DMS53 treated with DMSO at 0.1 percent for 48 hours (cell line): ENCODE measurements at regions not wholly inside any gene's neighbourhood (a gene's known extent, or its start where the extent isn't known, plus 50 kb on each side); places are given as distances from the start of the nearest gene placed in this dataset.

ENCODE experiments used
- DNase-seq: peaks from one replicate; lab custom pipeline; 2025; ENCODE audit not compliant: unreplicated experiment; lab: John Stamatoyannopoulos, UW

DNA sequence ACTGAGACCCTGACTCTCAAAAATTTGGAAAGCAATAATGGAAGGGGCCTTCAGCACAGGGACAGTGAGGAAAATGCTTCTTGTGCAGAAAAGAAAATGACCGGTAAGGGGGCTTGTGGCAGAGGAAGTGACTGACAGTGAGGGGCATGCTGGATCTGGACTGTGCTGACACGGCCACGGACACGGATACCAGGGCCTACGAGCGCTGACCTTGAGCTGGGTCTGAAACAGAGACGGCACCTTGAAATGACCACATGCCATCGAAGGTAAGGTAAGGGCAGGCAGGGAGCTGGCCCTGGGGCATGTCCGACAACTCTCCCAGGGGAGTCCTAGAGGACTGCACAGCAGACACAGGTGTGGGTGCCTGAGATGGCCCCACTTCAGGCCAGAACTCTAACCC lies 182.1 kb downstream of the RHOU start:
- DNase-seq, result no peak

DNA sequence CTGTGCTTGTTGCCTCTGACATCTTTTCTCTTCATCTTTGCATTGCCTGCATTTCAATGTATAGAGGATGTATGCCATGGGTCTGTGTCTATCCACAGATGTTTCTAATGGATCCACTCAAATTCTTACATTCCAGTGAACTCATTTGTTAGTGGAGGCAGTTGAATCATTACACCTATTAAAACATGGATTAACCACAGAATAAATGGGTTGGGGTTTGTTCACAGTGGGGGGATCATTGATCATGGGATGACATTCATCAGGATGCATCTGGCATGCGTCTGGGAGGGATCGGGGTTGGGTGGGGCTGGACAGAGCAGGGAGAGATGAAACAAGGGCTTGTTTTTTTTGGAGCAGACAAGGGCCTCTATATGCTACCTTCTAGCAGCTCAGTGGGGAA lies 182.5 kb downstream of the RHOU start:
- DNase-seq, result no peak

DNA sequence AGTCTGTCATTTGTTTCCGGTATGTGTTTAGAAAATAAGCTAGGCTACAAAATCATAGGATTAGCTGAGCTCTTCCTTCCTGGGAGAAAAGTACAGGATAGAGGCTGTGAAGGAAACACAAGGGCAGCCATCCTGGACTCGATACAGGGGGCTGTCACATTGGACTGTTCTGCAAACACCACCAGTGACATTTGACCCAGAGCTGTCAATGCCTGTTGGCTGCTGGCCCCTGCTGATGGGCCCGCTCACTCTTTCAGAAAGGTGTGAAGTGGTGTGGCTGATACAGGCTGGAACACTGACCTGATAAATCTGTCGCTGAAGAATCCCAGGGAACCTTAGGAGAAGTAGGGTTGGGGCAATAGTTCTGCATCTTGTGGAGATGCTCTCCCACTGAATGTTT lies 183.1 kb downstream of the RHOU start:
- no peak for DNase-seq

DNA sequence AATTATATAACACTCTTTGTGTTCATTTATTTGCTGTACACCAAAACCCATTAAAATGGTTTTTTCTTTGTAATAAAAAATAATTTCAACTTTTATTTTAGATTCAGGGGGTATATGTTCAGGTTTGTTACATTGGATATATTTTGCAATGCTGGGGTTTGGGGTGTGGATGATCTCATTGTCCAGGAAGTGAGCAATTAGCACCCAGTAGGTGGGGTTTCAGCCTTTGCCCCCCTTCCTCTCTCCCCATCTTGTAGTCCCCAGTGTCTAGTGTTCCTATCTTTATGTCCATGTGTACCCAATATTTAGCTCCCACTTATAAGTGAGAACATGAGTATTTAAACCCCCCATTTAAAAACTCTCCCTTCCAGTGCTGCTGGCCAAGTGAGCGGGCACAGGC lies 184.6 kb downstream of the RHOU start:
- no peak for DNase-seq

DNA sequence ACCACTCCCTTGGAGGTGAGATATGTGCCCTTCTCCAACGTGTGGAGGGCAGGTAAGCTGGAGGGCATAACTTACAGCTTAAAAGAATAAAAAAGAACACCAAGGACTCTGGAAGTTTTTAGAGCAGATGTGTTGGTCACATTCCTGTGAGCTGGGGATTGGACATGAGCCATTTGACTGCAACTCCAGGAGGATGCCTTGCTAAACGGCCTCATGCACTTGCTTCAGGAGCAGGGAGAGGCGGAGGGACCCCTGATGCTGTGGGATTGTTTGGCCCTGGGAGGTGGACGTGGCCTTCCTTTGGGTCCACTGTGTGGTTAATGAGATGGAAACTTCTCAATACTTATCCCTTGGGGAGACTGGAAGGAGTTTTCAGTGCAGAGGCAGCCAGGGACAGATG lies 185.6 kb downstream of the RHOU start:
- no peak for DNase-seq

DNA sequence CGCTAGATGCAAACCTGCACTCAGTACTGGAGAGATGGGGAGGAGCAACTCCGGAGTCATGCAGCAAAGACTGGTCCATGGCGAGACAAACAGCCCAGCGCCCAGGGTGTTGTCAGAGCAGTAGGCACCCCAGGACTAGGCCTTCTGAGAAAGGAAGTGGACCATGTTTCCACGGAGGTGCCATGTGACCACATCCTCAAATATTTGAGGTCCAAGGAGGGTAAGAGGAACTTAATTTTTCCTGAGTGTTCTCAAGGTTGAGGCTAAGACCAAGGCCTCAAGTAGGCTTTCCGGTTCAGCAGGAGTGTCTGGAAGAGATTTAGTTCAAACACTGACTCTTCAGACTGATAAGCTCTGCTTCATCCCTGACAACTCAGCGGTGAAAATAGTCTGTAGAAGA lies 186.2 kb downstream of the RHOU start:
- DNase-seq, result no peak

DNA sequence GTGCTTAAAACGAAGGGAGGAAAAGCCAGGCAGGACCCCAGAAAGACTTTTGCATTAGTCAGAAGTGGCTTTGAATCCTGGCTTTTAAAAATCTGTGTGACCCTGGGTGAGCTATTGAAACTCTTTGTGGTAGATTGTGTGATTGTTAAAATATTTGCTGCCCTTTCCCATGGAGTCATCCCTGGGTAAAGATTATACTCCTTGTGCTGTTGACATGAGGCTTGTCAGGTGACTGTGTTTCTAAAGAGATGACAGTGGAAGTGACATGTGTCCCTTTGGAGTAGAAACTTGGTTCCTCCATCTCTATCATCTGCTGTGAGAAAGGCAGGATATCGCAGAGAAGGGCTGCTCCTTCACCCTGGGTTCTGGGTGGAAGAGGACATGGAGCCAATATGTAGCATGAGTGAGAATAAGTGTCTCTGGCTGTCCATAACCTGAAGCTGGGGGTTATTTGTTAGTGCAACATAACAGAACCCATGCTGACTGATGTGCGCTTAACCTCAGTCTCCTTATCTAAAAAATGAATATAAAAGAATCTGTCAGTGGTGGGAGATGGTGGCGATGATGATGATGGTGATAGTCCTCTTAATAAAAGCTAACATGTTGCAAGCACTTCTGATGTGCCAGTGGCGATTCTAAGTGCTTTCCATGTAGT lies 187.6 kb downstream of the RHOU start:
- DNase-seq, result no peak

DNA sequence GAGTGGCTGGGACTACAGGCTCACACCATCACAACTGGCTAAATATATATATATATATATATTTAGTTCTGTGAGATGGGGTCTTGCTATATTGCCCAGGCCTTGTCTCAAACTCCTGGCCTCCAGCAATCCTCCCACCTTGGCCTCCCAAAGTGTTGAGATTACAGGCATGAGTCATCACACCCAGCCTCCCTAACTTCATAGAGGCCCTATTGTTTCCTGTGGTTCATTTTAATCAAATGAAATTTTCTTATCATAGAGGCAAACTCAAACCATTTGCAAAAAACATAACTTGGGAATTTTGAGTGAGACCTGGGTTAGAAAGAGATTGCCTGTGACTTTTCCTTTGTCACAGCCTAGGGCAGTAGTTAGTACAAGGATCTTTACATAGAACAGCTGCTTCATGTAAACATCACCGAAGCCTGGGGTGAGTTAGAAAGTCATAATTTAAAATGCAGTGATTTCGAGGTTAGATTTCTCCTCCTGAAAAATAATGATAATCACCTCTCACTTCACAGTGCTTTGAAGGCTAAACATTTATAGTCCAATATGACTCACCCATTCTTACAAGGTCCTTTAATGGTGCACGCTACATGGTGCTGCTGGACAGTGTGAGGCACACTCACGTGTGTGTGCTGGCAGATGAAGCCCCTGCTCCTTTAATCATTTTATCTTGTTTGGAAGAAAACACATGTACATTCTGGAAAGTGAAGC lies 188.9 kb downstream of the RHOU start:
- DNase-seq, result no peak

DNA sequence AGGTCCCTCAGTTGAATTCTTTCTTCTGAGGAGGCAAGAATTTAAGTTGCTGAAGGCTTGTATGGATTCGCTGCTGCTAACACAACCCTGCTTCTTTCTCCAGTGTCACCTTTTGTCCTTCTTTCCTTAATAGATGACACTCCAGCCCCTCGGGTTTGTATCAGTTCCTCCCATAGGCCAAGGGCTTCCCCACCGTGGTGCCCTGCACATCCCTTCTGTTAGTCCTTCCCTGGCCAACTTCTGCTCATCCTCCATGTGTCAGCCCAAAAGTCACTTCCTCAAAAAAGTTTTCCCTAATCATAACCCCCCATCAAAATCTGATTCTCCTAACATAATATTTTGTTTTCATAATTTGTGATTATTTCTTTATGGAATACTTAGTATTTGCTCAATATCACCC lies 190.4 kb downstream of the RHOU start:
- no peak for DNase-seq

DNA sequence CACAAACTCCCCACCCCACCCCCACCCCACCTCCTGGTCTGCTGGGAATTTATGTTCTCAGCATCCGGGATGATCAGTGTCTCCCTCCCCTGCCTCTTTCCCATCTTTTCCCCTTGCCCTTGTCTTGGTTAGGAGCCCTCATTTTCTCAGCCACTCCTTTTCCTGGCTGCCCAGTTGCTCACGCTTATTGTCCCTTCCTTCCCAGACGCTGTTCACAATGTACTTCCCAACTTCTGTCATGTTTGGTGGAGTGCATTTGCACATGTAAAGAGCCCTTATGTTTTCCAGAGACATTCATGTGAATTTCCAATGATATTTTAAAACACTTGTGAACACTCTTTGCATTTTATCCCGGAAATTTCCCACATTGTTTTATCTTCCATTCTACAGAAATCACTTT lies 192.1 kb downstream of the RHOU start:
- DNase-seq, result no peak

DNA sequence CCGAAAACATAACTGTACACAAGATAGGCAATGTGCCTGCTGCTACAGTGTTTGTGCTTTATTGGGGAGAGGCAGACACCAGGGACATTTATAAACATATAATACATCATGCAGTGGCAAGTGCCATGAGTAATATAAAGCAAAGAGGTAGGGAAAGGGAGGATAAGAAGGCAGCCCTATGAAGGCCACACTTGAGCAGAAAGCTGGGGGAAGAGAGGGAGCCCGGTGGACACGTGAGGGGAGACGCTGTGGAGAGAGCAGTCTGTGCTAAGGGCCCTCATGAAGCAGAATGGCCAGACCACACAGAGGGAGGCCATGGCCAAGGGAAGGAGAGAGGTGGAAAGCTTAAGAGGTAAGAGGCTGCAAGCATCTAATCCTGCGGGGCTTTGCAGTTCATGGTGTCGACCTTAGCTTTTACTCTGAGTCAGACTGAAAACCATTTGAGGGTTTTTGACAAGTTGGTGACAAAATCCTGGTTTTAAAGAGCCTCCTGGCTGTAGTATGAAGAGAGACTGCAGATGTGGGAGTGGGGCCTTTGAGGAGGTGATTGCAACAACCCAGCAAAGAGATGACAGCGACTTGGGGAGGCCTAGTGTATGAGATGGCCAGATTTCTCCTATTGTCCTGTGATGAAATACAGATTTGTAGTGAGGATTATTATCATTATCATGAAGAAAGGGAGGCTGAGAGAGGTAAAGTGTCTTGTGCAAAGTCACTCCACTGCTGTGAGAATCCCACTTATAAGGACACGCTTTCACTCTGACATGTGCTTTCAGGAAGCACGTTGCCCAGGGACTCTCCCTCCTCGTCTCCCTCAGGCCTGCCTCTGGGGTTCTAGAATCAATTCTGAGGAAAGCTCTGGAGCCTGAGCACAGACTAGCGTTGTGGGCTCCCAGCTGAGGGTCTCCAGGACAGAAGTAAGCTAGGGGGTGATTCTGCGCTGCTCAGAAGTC lies 192.9 kb downstream of the RHOU start:
- DNase-seq, result no peak

DNA sequence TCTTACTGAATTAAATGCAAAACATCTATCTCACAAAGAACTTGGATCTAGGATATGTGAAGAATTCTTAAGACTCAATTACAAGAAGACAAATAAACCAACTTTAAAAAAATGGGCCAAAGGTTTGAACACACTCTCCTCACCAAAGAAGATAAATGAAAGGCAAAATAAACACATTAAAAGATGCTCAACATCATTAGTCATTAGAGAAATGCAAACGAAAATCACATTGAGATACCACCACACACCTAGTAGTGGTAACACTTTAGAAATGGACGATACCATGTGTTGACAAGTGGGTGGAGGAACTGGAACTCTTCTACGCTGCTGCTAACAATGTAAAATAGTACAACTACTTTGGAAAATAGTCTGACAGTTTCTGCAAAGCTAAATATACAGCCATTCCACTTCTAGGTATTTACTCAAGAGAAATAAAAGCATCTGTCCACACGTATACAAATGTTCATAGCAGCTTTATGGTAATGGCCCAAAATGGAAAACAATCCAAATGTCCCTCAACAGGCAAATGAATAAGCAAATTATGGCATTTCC lies 194.3 kb downstream of the RHOU start:
- no peak for DNase-seq

DNA sequence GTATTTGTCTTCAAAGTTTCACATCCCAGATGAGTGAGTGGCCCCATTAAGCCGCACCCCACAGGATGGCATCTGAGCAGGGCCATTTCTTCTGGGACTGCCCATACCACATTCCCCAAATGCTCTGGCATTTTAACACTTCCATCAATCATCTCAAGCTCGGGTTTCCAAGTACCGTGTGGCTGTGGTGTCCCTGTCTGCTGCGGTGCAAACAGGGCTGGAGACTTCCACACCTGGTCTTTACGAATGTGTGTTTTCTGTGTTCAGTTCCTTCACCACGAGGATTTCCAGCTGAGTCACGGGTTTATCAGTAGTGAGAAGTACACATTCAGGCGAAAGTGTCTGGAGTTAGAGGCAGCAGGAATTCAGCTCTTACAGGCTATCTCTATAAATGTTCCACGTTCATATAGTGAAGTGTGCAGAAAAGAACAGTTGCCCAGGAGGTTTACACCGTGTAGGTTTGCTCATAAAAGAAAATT lies 195.2 kb downstream of the RHOU start:
- DNase-seq, result no peak

DNA sequence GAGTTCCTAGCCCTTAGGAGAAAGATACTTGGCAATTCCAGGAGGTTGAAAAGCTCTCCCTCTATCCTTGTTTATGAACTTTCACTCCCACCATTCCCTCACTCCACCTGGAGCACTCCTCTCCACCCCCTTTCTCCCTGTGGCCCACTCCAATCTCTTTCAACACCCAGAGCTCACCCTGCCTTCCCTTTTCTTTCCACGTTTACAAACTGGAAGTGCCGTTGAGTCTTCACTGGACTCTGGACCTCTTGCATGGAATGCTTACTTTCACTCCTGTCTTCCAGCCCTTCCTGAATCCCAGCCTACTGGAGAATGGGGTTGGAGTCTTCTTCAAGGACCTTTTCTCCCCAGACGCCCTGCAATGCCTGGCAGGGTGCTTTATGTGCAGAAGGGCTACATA lies 198.5 kb downstream of the RHOU start:
- DNase-seq, result no peak

DNA sequence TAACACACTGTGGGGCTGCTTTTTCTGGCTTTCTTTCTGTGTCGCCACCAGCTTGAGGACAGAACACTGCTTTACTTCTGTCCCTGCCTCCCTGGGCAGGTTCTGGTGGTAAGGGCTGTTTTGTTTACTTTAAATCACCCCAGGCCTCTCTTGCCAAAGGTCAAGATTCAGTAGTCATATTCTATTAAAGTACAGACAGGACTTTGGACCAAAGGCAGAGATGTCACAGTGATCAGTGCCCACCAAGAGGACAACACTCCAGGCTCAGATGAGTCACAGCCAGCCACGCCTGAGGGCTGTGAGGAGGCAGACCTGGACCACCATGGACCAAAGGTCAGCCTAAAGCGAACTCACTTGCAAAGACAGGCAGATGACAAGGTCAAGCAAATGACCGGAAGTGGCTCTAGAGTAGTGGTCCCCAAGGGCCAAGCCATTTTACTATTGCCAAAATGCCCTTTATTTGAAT lies 200.0 kb downstream of the RHOU start:
- no peak for DNase-seq

DNA sequence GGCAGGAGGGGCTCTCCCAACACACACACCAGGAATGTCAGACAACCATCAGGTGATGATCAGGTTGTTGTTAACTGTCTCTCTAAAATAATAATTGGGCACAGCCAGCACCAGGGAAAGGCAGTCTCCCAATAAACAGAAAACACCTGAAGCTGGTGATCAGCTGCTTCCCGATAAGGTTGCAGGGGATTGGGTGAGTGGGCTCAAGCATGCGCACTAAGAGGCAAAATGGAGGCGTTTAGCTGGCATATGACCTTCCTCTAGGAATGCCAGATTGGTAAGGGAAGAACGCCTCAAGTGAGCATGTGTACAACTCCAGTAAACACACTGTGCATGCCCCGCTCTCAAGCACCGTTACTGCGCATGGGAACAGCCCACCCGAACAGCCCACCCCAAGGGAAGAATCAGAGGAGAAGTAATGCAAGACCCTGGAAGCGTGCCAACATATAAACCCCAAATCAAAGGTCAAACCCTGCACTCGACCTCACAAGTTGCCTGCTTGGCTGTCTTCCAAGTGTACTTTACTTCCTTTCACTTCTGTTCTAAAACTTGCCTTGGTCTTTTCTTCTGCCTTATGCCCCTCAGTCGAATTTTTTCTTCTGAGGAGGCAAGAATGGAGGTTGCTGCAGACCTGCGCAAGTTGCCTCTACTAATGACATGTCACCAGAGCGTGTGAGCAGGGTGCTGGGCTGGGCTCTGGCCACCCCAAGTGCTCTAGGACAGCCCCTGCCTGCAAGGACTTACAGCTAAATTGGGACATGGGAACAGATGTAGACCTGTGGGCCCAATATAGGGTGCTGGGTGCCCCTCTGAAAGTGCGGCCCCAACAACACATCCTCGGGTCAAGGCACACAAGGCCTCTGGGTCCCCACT lies 200.8 kb downstream of the RHOU start:
- DNase-seq, result no peak

DNA sequence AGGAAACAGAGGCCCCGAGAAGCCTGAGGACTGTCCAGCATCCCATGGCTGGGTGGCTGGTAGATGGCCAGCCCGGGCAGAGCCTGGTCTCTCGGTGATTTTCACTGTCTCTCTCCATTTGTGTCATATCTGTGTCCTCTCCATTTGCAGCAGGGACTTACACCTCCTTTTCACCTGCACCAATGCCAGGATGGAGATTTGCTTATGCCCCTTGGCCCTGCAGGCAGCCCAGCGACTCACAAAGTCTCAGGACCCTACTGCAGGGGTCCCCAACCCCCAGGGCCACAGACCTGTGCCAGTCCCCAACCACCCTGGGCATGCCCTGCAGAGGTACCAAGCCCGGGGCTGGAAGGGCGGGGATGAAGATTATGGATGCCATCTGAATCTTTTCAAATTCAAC lies 201.6 kb downstream of the RHOU start:
- no peak for DNase-seq

DNA sequence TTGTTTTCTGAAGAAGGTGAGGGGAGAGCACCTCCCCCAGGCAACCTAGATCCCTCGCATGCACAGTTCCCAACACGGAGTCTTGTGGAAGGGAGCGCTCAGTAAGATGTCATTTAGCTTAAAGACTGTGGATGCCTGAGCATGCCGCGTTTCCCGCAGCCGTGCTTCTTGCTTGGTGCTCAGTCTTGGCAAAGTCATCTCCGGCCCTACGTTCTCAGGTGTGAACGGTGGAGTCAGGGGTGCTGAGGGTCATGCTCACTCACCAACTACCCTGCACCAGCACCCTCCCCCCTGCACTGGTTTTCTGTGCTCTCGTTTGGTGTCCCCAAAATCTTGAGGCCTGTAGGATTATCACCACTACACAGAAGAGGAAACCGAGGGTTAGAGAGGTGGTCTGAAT lies 202.1 kb downstream of the RHOU start:
- DNase-seq, result no peak

DNA sequence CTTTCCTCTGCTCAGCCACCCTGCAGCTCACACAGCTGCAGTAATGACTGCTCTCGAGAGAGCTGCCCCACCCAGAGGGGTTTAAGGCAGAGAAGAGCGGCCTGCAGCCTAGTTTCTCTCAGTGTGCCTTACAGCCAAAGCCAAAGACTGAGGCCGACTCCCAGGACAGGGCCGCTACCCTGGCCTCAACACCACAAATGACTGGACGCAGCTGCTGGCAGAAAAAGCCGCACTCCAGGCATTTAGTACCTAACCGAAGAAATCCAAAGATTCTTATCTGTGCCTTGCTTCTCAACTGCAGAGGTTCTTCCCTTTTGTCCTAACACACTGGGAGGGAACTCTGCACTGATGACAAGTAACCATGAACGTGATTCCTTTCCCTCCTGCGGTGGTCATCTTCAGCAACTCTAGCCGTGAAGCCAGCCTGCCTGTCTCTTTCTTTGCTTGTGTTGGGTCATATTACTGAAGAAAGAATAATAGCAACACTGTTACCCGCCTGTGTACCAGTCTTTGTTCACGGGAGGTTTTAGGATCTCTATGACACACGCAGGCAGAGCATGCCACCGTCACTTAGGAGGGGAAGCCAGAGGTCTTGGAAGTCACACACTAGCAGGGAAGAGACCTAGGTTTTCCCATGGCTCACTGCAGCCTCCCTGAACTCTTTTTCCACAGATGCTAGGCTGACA lies 202.7 kb downstream of the RHOU start:
- no peak for DNase-seq

DNA sequence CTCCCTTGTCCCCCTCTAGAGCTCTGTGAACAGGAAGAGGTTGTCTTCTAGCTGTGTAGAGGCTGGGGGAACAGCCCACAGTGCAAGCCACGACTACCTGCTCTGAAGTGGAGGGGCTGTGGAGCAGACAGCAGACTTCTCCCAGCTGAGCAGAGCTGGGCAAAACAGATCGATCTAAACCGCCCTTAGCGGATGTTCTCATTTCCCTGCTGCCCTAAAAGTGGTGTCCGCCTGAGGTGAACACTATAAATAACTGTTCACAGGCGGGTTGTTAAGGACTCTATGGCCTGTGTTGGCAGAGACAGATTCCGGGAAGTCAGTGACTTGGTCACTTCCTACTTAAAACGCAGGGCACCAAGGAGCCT lies 203.2 kb downstream of the RHOU start:
- DNase-seq, result no peak
